Natural killer cell (primary cell): ENCODE measurements at regions not wholly inside any gene's neighbourhood (a gene's known extent, or its start where the extent isn't known, plus 50 kb on each side); places are given as distances from the start of the nearest gene placed in this dataset.

ENCODE experiments used
- ATAC-seq, 3 donors: fragments of 150-1000 bp in 2 of 3; fragments of 200-7000 bp in 1 of 3; cut with Tn5 transposase; 1 replicate in 1 of 3; 2 replicates in 2 of 3; pipeline ENCODE4 v1.10.0; 2021; ENCODE audit warnings: mild to moderate bottlenecking in 2 of 3, moderate library complexity in 2 of 3
- DNase-seq, 2 donors: peaks; one replicate each; pipeline versions ENCODE4 v3.0.0 to v3.0.0-alpha.2; 2013 to 2021; ENCODE audit warnings: mixed read lengths in 1 of 2
- H3K27ac ChIP-seq: one replicate; pipeline ENCODE4 v1.5.1; 2013; ENCODE audit warnings: mild to moderate bottlenecking, low read length
- H3K27me3 ChIP-seq: one replicate; pipeline ENCODE4 v1.6.1; 2013; ENCODE audit warnings: low read length; ENCODE audit not compliant: control insufficient read depth, insufficient read depth
- H3K36me3 ChIP-seq: one replicate; pipeline ENCODE4 v1.6.1; 2013; ENCODE audit warnings: low read length; ENCODE audit not compliant: control insufficient read depth, insufficient read depth
- H3K4me1 ChIP-seq: one replicate; pipeline ENCODE4 v1.6.1; 2013; ENCODE audit warnings: low read length; ENCODE audit not compliant: control insufficient read depth, insufficient read depth
- H3K4me3 ChIP-seq: one replicate; pipeline ENCODE4 v1.5.1; 2013; ENCODE audit warnings: low read length
- H3K9me3 ChIP-seq: one replicate; pipeline ENCODE4 v1.6.1; 2013; ENCODE audit warnings: low read length; ENCODE audit not compliant: control insufficient read depth, insufficient read depth
- H3K27ac Mint-ChIP-seq, 2 donors: one replicate each; pipeline ENCODE4 v1.8.0; 2022; ENCODE audit warnings: mild to moderate bottlenecking in 2 of 2, mixed read lengths in 2 of 2, moderate library complexity in 1 of 2
- H3K27me3 Mint-ChIP-seq, 2 donors: one replicate each; pipeline ENCODE4 v1.8.0; 2022; ENCODE audit warnings: low read depth in 2 of 2, mixed read lengths in 2 of 2
- H3K36me3 Mint-ChIP-seq: one replicate; pipeline ENCODE4 v1.8.0; 2022; ENCODE audit warnings: mixed read lengths
- H3K4me1 Mint-ChIP-seq, 2 donors: one replicate each; pipeline ENCODE4 v1.8.0; 2022; ENCODE audit warnings: mixed read lengths in 2 of 2
- H3K4me3 Mint-ChIP-seq: one replicate; pipeline ENCODE4 v1.8.0; 2022; ENCODE audit warnings: mild to moderate bottlenecking, moderate library complexity, mixed read lengths
- H3K9me3 Mint-ChIP-seq, 2 donors: one replicate each; pipeline ENCODE4 v1.8.0; 2022; ENCODE audit warnings: mixed read lengths in 2 of 2
- CTCF ChIP-seq: fragments of 200-600 bp; IDR thresholded peaks from one replicate; pipeline ENCODE4 v1.8.0; 2022; ENCODE audit warnings: antibody characterized with exemption
- WGBS: methylation state at CpG from one replicate; pipeline ENCODE4 v1.1.7; 2013; ENCODE audit warnings: missing lambda C conversion rate; ENCODE audit not compliant: insufficient coverage; 5-methylcytosine and 5-hydroxymethylcytosine counted together
- intact Hi-C: fragments of 100-400 bp; cut with micrococcal nuclease; formaldehyde crosslinking; loops from one replicate; pipeline ENCODE4 v1.14.2; 2022

GRCh38 chr3:81270603-81271379 is 490.7 kb downstream of the GBE1 start:
- no peak for TF ChIP-seq CTCF
- intact Hi-C loops = no loop called here
- Mint-ChIP-seq H3K27me3 (no peaks in the 10 kb centered on the region), H3K9me3 (peaks cover 9 to 14% of the 10 kb centered on the region in 2 donors), H3K36me3 (no peaks in the 10 kb centered on the region), H3K27ac (no peak overlapping the region), H3K4me3 (no peak overlapping the region), H3K4me1 (no peaks in the 10 kb centered on the region)
- no peaks in the 10 kb centered on the region for H3K36me3 ChIP-seq
- no peaks in the 10 kb centered on the region for H3K27me3 ChIP-seq
- 91% methylated on average over 1 of the region's 3 CpGs for WGBS
- no peak overlapping the region for H3K27ac ChIP-seq
- DNase-seq = no peak
- ATAC-seq = no peak
- H3K4me3 ChIP-seq = no peak overlapping the region
- H3K9me3 ChIP-seq = no peaks in the 10 kb centered on the region
- H3K4me1 ChIP-seq = no peaks in the 10 kb centered on the region

GRCh38 chr3:81268526-81268925 is 492.9 kb downstream of the GBE1 start:
- intact Hi-C loops = no loop called here
- Mint-ChIP-seq H3K27ac (no peak overlapping the region), H3K27me3 (no peaks in the 10 kb centered on the region), H3K36me3 (no peaks in the 10 kb centered on the region), H3K9me3 (peaks cover 9 to 11% of the 10 kb centered on the region in 2 donors), H3K4me1 (no peaks in the 10 kb centered on the region), H3K4me3 (no peak overlapping the region)
- Histone ChIP-seq H3K4me1 (no peaks in the 10 kb centered on the region), H3K27me3 (no peaks in the 10 kb centered on the region), H3K27ac (no peak overlapping the region), H3K4me3 (no peak overlapping the region), H3K36me3 (no peaks in the 10 kb centered on the region), H3K9me3 (no peaks in the 10 kb centered on the region)
- TF ChIP-seq CTCF = no peak
- WGBS = 79% methylated on average over 3 of the region's 4 CpGs
- ATAC-seq (no peak), DNase-seq (no peak)

- no peaks in the 10 kb centered on the region for H3K27me3 Mint-ChIP-seq
- no peaks in the 10 kb centered on the region for H3K36me3 Mint-ChIP-seq
- 100% methylated on average over 1 of the region's 1 CpG for WGBS
- Histone ChIP-seq H3K4me3 (no peak overlapping the region), H3K9me3 (no peaks in the 10 kb centered on the region), H3K27me3 (no peaks in the 10 kb centered on the region), H3K36me3 (no peaks in the 10 kb centered on the region), H3K27ac (no peak overlapping the region), H3K4me1 (no peaks in the 10 kb centered on the region)
- no peak for TF ChIP-seq CTCF
- ATAC-seq = no peak
- peaks cover 3 to 5% of the 10 kb centered on the region in 2 donors for H3K9me3 Mint-ChIP-seq
- H3K4me3 Mint-ChIP-seq = no peak overlapping the region
- H3K27ac Mint-ChIP-seq = no peak overlapping the region
- DNase-seq = no peak
- intact Hi-C loops = no loop called here
- no peaks in the 10 kb centered on the region for H3K4me1 Mint-ChIP-seq
These were observed 499.4 kb downstream of the GBE1 start for GRCh38 chr3:81261996-81262395.

DNA sequence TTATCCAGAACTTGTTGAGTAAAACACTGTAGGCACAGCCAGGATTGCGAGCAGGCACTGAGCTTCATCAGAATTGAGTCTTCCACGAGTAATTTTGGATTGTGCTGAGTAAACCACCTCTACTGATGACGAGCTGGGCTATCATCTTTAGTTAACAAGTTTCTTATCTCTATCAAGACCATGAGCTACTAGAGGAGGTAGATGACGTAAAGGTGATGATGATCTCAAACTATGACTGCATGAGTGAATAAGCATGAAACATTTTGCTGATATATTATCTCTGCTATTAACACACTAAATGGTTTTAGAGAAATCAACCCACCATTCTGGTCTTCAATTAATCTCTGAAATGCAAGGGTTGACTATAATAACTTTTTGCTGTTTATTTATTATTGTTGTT is 506.0 kb downstream of the GBE1 start:
- no peak overlapping the region for H3K4me3 ChIP-seq
- no peaks in the 10 kb centered on the region for H3K36me3 Mint-ChIP-seq
- H3K4me1 ChIP-seq = no peaks in the 10 kb centered on the region
- no peaks in the 10 kb centered on the region for H3K36me3 ChIP-seq
- H3K27me3 ChIP-seq = no peaks in the 10 kb centered on the region
- 88% methylated on average over 3 of the region's 4 CpGs for WGBS
- peaks cover 2 to 9% of the 10 kb centered on the region in 2 donors for H3K9me3 Mint-ChIP-seq
- no peak for TF ChIP-seq CTCF
- no peaks in the 10 kb centered on the region for H3K9me3 ChIP-seq
- no peaks in the 10 kb centered on the region for H3K27me3 Mint-ChIP-seq
- intact Hi-C loops = no loop called here
- H3K4me1 Mint-ChIP-seq = no peaks in the 10 kb centered on the region
- H3K4me3 Mint-ChIP-seq = no peak overlapping the region
- no peak for ATAC-seq
- DNase-seq = no peak
- H3K27ac ChIP-seq = no peak overlapping the region
- no peak overlapping the region for H3K27ac Mint-ChIP-seq
